ENCODE measurements at regions not wholly inside any gene's neighbourhood (a gene's known extent, or its start where the extent isn't known, plus 50 kb on each side); places are given as distances from the start of the nearest gene placed in this dataset.

GRCh38 chr3:104820959-104821358, 545.8 kb upstream of the ALCAM start:
- DNase-seq: no peak

- no peak for DNase-seq
Measured at GRCh38 chr3:104825116-104825515, 541.6 kb upstream of the ALCAM start.

- DNase-seq: no peak
Measured at GRCh38 chr3:104831071-104831470, 535.6 kb upstream of the ALCAM start.

- no peak for DNase-seq
Measured at GRCh38 chr3:104832530-104832929, 534.2 kb upstream of the ALCAM start.

- no peak for DNase-seq
Measured at GRCh38 chr3:104835376-104835775, 531.3 kb upstream of the ALCAM start.

- no peak for DNase-seq
Measured at GRCh38 chr3:104846270-104846669, 520.4 kb upstream of the ALCAM start.

- DNase-seq: no peak
Measured at GRCh38 chr3:104849070-104849469, 517.6 kb upstream of the ALCAM start.

- no peak for DNase-seq
Measured at GRCh38 chr3:104854468-104854867, 512.2 kb upstream of the ALCAM start.

GRCh38 chr3:104855702-104856101, 511.0 kb upstream of the ALCAM start:
- no peak for DNase-seq

GRCh38 chr3:104856741-104857140, 510.0 kb upstream of the ALCAM start:
- no peak for DNase-seq

- DNase-seq: no peak
Measured at GRCh38 chr3:104868291-104868690, 498.4 kb upstream of the ALCAM start.

GRCh38 chr3:104870276-104870675, 496.4 kb upstream of the ALCAM start:
- DNase-seq: no peak

GRCh38 chr3:104873331-104873730, 493.4 kb upstream of the ALCAM start:
- DNase-seq: no peak

GRCh38 chr3:104878395-104878794, 488.3 kb upstream of the ALCAM start:
- no peak for DNase-seq

- no peak for DNase-seq
Measured at GRCh38 chr3:104879919-104880318, 486.8 kb upstream of the ALCAM start.

GRCh38 chr3:104885214-104885814, 481.4 kb upstream of the ALCAM start:
- DNase-seq: no peak

GRCh38 chr3:104886220-104886995, 480.3 kb upstream of the ALCAM start:
- DNase-seq: no peak

- no peak for DNase-seq
Measured at GRCh38 chr3:104887069-104887468, 479.6 kb upstream of the ALCAM start.

GRCh38 chr3:104887619-104888018, 479.1 kb upstream of the ALCAM start:
- DNase-seq: no peak

- DNase-seq: no peak
Measured at GRCh38 chr3:104892044-104892443, 474.7 kb upstream of the ALCAM start.

GRCh38 chr3:104896624-104897023, 470.1 kb upstream of the ALCAM start:
- DNase-seq: no peak

- no peak for DNase-seq
Measured at GRCh38 chr3:104901396-104901795, 465.3 kb upstream of the ALCAM start.

- DNase-seq: no peak
Measured at GRCh38 chr3:104903064-104903463, 463.6 kb upstream of the ALCAM start.

- no peak for DNase-seq
Measured at GRCh38 chr3:104906001-104906639, 460.6 kb upstream of the ALCAM start.
